HG02759 (cell line): ENCODE measurements at regions not wholly inside any gene's neighbourhood (a gene's known extent, or its start where the extent isn't known, plus 50 kb on each side); places are given as distances from the start of the nearest gene placed in this dataset.

Source experiments
- ATAC-seq: cut with Tn5 transposase; IDR thresholded peaks from one replicate; pipeline ENCODE4 v1.9.1; 2021; ENCODE audit warnings: mild to moderate bottlenecking, moderate library complexity; ENCODE audit not compliant: unreplicated experiment

DNA sequence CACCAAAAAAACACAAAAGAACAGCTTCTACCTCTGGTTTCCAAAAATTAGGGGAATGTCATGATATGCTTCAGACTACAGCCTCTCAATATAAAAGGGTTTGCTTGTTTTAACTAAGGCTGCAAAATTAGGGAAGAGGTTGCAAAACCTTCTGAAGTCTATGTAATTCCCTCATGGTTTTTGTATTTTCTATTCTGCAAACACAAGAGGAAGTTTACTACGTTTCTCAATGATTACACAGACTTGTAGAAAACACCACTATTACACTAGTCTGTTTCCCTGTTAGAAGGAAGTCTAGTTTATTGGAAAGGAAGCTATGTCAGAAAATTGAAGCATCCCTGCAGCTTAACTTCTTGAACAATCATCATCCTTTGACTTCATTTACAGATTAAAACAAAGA is 229.7 kb upstream of the FMN2 start:
- ATAC-seq: no peak

- no peak for ATAC-seq
Measured at GRCh38 chr1:239868058-239868832, 223.4 kb upstream of the FMN2 start.

DNA sequence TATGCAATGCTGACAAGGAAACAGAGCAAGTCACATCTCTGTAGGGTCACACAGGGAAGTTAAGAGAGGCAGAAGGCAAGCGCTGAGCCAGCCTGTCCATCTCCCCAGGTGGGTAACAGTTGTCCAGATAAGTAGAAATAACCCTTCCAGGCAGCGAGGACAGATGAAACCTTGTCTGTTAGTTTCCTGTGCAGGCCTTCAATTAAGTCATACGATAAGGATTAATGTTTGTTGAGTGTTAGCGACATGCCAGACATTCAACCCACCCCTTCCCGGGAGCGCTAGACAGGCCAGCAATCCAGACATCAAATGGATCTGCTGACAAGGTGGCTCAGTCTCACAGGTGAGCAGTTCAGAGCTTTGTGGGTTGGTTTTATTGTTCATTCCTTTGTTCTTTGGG is 221.5 kb upstream of the FMN2 start:
- no peak for ATAC-seq

DNA sequence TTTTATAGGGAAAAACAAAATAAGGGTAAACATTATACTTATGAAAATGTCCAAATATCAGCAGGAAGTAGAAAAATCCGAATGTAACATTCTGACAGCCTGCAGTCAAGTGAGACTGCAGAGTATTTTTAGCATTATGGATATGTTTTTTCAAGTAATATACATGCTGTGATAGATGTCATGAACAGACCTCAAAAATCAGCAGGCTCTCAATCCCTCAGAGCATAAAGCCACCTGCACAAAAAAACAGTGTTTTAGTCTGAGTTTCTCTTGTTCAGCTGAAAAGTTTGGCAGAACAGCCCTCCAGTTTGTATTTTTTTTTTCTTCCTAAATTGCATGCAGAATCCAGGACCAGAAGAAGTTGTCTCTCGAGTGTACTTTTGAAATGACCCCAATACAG is 219.1 kb upstream of the FMN2 start:
- no peak for ATAC-seq

DNA sequence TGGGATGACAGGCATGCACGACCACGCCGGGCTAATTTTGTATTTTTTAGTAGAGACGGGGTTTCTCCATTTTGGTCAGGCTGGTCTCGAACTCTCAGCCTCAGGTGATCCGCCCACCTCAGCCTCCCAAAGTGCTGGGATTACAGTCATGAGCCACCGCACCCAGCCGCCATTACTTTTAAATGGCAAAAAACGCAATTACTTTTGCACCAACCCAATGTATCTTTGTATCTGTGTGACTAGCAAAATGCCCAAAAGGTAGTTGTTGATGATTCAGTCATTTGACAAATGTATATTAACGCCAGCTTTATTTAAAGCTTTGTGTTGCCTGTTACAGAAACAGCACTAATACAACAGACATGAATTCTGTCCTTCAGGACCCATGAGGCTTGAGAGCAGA is 216.9 kb upstream of the FMN2 start:
- ATAC-seq: no peak

- ATAC-seq: no peak
Measured at GRCh38 chr1:239879321-239880170, 212.1 kb upstream of the FMN2 start.

DNA sequence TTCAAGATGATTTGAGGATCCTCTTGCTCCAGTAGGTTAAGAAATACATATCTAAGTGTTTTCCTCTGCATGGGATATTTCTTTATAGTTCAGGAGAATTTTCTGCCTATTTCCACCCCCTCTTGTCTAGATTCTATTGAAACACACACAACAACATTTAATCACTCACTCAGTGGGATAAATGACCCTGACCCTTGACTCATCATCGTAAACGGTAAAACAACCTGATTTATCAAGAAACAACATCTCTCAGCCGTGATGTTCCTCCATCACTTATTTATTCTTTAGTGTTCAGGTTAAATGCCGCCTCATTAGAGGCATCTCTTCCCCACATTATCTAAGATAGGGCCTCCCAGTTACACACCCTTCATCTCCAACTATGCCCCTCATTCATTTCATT is 208.7 kb upstream of the FMN2 start:
- ATAC-seq: no peak

GRCh38 chr1:239884796-239885195 is 206.9 kb upstream of the FMN2 start:
- ATAC-seq: no peak

DNA sequence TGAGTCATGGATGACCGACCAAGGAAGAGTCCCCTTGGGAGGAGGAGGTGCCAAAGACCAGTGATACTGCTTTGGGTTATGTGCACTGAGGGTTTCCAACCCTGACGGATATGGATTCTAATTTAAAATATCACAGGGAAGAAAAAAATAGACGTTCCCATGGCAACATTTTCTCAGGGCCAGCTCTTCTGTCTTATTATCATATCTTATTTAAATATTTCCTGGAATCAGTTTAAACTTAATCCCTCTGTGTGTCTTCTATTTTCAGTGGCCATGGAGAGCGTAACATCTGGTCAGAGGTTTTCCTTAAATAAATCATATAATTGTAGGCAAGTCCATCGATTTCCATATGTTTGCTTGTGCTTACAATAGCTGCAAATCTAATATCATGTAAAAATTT is 205.4 kb upstream of the FMN2 start:
- ATAC-seq: no peak

DNA sequence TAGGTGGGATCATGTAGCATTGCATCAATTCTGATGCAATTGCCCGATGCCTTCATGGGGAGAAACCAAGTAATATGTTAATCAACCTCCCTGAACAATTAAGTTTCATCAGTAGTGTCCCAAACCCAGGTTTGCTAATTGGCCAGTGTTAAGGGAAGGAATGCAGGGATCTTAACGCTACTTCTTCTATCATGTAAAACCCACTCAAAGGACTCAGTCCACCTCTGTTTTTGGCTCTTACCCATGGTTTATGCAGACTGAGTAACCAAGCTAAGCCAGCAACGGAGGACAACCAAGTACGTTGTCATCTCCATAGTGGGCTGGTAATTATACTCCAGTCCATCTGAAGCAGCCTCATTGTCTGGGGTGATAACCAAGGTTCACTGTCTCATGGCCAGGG is 203.0 kb upstream of the FMN2 start:
- no peak for ATAC-seq

- ATAC-seq: no peak
Measured at GRCh38 chr1:239891621-239892358, 199.9 kb upstream of the FMN2 start.

GRCh38 chr1:239892602-239893001 is 199.1 kb upstream of the FMN2 start:
- ATAC-seq: no peak

GRCh38 chr1:239893127-239893731 is 198.5 kb upstream of the FMN2 start:
- no peak for ATAC-seq

DNA sequence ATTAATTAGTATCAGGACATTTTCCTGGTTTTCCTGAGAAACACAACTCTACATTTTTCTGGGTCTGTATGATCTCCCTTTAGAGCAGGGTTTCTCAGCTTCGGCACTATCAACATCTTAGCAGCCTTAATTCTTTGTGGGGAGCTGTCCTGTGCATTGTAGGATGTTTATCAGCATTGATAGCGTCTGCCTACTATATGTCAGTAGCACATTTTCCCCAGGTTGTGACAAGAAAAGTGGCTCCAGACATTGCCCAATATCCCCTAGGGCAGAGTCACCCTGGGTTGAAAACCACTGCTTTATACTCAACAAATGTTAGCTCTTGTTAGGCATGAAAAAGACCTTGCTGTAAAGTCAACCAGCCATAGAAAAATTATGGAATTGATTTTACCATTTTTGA is 195.1 kb upstream of the FMN2 start:
- ATAC-seq: no peak

GRCh38 chr1:239896980-239897379 is 194.7 kb upstream of the FMN2 start:
- no peak for ATAC-seq

GRCh38 chr1:239897458-239897857 is 194.2 kb upstream of the FMN2 start:
- ATAC-seq: no peak

- ATAC-seq: peak; percentile 94
Measured at GRCh38 chr1:239898062-239898730, 193.5 kb upstream of the FMN2 start.

DNA sequence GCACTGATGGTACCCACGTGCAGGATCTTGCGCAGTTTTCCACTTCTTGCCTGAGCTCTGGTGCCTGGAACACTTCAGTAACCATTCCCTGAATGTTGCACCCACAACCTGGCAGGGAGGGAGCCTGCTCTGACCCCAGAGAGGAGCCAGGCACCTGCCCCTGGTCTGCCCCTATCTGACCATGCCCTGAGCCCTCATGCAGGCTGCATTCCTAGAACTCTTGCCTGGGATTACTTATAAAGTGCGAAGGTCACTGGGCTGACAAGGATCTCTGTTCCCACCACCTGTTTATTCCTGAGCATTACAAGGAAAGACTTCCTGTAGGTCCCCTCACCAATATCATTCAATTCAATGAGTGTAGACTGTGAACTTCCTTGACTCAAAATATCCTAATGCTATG is 191.9 kb upstream of the FMN2 start:
- ATAC-seq: no peak

GRCh38 chr1:239906394-239906793 is 185.3 kb upstream of the FMN2 start:
- ATAC-seq: no peak

- ATAC-seq: no peak
Measured at GRCh38 chr1:239909898-239910297, 181.8 kb upstream of the FMN2 start.

DNA sequence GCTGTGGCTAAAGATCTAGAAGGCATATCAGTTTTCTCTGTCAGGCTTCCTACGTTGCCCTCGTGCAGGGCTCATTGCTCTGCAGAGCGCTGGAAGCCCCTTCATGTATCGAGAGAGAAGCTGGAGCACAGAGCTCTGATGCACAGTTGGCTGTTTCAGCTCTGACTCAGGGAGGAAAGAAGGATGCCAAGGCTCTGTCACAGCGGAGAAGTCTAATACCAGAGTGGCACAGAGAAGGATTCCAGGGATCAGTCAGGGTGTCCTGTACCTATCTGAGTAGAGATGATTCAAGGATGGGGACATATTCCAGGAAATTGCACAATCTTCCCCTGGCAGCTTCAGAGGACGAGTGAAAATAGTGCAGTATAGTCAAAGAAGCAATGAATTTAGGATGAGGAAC is 179.2 kb upstream of the FMN2 start:
- no peak for ATAC-seq
